Activated T-cell treated with anti-CD3 and anti-CD28 coated beads, Interleukin-2, amount 50 U/mL, for 48 hours (primary cell): ENCODE measurements at regions not wholly inside any gene's neighbourhood (a gene's known extent, or its start where the extent isn't known, plus 50 kb on each side); places are given as distances from the start of the nearest gene placed in this dataset.

Source experiments
- DNase-seq, 2 experiments: peaks; one replicate each; pipeline ENCODE4 v3.0.0-alpha.2; 2020

GRCh38 chr11:116194156-116194904, 578.5 kb downstream of the BUD13 start:
- DNase-seq: no peak

- no peak for DNase-seq
Observed at GRCh38 chr11:116193321-116194131, 579.3 kb downstream of the BUD13 start.

DNA sequence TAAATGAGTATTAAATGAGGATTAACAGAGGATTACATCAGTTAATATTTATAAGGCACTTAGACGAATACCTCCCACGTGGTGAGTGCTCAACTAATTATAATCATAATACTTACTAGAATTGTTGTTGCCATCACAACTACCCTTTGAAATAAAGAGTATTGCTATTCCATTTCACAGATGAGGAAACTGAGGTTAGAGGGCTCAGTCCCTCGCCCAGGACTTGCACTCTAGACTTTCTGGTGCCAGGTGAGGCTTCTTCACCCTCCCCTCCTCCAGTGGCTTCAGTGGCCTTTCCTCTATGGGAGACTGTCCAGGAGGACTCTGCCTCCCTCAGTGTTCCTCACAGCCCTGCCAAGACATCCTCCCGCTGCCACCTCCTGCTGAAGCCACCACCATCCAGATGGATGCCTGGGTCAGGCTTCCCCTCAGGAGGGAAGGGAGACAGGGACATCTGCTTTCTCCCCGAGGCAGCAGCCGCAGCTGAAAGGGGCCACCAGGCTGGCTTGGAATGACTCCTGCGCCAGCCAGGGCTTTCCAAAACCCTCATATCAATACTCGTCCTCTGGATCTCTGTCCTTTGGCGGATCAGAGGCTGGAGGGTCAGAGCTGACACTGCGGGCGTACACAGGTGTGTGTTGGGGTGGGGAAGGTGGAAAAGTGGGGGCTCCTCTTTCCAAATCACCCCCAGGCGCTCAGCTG, 580.1 kb downstream of the BUD13 start:
- no peak for DNase-seq

- no peak for DNase-seq
Observed at GRCh38 chr11:116190861-116191260, 581.9 kb downstream of the BUD13 start.

DNA sequence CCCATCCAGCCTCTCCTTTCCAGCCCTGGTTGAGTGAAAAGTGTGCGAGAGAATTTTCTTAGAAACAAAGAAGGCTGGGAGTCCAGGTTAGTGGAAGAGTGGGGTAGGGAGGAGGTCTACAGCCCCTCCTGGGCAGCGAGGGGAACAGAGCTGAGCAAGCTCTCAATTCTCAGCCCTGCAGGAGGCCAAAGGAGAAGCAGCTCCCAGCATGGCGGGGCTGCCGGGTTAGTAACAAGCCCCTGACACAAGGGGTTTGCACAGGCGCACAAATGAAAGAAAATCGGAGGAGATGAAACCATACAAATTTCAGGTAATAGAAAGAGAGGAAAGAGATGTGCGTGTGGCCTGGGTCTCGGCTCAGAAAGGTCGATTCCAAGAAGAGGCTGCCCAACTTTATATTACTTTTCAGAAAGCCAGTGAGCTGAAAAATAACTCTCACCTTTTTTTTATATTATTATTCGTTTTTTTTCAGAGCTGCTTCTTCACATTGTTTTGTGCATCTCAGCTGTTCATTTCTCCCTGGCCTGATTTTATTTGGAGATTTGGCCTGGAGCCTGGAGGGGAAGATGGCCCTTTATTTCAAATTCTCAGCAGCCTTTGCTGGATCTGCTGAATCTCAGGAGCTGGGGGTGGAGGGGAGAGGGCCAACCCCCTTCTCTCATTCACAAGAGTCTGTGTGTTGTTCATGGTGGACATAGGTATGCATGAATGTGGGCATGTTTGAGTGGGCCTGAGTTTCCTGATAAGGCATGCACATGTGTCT, 583.2 kb downstream of the BUD13 start:
- no peak for DNase-seq

DNA sequence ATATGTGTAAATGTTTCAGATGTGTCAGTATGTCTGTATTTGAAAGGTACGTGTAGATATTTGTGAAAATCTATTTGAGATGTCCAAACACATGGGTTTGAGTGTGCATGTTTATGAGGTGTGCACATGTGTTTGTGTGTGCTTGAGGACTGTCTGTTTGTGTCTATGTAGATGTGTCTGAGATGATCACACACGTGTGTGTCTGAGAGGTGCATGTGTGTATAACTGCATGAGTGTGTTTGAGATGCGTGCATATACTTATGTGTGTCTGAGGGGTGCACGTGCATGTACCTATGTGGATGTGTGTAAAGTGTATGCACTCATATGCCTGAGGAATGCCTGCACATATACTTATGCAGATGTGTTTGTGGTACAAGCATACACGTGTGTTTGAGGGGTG, 584.4 kb downstream of the BUD13 start:
- no peak for DNase-seq

DNA sequence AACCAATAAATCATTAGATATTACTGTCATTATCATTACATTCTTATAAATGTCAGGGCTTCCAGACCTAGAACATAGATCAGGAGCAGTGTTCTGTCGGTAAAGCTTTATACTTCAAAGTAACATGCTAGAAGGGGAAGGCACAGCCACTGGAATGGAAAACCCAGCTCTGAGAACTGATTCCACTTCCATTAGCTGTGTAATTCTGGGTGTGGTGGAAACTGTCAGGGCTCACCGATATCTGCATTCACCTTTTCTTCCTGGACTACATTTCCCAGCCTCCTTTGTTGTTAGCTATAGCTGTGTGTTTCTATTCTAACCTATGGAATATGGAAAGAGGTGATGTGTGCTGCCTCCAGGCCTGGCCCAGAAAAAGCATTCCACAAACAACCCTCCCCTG, 585.8 kb downstream of the BUD13 start:
- DNase-seq: no peak

DNA sequence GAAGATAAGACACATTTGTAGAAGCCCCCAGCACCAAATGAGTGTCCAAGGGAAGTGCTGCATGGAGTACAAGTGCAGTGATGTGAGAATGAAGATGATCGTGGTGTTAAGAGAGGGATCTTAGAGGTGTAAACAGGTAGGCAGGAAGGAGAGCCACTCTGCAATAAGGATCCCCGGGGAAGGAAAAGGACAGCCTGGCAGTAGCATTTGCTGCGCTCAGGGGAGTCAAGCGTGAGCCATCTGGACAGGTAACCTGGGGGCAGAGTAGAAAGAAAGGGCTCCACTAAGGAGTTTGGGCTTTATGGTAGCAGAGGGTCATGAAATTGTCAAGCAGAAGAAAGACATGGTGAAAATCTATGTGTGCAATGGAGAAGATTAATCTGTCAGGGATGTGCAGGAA, 587.2 kb downstream of the BUD13 start:
- no peak for DNase-seq

- DNase-seq: no peak
Observed at GRCh38 chr11:116184763-116185162, 588.0 kb downstream of the BUD13 start.

DNA sequence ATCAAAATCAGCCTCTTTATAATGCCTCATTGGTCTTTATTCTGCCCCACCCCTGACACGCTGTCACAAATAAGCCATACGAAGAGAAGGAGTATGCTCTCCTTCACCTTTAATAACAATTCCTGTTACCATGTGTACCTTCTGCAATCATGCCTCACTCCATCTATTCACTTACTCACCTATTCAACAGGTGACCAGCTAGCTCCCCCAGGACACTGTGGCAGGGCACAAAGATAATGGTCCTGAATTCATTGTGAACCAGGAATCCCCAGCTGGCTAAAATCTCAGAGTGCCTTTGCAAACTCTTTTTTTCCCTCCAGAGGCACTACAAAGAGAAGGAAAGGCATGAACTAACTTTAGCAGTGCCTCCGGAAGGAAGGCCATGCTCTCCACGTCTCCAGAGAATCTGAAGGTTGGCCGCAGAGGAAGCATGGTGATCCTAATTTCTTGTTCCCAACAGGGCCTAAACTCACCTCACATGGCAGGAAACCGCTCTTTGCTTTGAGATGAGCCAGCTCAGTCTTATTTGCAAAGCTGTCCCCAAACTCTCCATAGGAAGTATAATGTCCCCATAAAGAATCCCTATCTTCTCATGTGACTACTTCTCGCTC, 590.3 kb downstream of the BUD13 start:
- DNase-seq: no peak

DNA sequence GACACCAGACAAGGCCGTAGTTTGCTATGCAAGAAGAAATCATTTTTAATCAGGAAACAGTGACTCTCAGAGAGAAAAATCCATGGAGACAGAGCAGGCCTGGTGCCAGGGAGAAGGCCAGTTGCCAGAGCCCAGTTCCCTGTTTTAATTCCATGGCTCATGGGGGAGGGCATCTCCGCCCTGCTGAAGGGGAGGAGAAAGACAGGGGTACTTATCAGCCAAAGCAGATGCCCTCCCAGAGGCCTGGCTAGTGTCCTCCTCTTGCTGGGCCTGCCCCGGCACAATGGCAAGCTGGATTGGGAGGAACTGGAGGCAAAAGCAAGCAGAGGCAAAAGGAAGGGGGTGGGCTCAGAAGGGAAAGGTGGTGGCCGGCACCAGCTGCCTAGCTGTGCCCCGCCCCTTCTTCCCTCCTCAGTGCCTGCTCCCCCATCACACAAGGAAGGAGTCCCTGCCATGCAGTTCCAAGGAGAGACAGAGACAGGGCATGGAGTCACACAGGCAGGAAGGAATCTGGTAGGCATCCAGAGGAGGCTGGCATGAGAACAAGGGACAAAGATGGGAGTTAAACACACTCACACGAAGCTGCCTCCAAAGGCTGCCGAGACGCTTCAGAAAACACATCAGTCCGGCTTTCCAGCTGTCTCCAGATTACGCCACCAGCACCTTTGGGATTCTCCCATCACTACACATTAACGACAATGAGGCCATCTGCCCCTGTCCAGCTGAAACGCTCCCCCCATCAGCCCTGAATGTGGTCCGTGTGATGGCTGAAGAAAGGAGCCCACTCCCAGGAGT, 591.8 kb downstream of the BUD13 start:
- DNase-seq: no peak

DNA sequence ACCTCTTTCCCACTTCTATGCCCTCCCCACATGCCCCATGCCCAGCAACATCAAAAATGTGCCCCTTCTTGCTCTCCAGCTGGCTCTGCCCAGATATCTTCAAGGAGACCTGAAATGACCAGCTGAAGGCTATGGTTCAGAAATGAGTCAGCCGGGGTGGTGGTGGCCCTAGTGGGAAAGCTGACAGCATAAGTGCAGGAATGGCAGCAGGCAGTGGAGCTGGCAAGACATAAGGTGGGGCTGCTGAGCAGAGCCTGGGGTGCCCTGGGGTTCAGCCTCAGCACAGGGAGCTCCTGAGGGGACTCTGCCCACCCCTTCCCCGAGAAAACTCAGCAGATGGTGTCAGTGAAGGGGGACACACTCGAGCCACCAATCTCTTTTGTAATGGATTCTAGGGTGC, 593.4 kb downstream of the BUD13 start:
- no peak for DNase-seq

DNA sequence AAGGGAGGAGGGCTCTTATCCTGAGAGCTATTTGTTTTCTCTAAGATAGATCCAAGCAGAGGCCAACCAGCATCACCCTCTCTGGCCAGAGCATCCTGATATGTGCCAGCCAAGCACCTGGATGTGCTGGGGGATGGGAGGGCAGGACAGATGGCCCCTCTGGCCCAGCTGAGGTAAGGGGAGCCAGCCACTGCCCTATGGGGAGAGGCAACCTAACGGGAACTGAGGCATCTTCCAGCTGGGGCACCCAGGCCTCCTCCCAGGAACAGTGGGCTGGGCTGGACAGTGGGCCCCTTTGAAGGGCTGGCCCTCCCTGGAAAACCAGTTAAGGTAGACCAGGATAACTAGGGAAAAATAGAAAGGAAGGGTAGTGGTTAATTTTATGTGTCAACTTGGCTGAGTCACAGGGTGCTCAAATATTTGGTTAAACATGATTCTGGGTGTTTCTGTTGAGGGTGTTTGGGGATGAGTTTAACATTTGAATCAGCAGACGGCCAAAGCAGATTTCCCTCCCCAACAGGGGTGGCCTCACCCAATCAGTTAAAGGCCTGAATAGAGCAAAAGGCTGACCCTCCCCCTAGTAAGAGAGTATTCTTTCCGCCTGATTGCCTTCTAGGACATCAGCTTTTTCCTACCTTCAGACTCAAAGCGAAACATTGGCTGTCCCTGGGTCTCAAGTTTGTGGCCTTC, 595.1 kb downstream of the BUD13 start:
- DNase-seq: no peak

DNA sequence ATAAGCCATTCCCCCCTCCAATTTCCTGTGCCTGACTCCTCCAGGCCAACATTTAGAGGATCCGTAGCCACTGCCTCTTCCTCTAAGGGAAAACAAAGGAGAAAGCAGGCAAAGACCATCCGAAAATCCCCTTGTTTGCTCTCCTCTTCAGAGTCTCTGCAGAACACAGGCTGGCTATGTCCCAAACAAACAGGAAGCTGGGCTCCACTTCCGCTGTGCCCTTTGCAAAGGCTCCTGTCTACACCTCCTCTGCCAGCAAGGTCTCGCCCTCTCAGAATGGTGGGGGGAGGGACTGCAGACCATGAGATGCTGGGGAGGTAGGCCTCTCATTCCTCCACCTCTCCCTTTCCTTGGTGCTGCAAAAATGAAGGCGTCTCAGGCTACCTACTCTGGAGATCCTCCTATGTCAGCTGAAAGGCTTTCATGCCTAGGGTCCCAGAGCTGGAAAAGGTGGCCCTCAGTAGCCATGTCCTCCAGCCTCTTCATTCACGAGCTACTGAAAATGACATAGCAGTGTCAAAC, 596.2 kb downstream of the BUD13 start:
- DNase-seq: no peak

DNA sequence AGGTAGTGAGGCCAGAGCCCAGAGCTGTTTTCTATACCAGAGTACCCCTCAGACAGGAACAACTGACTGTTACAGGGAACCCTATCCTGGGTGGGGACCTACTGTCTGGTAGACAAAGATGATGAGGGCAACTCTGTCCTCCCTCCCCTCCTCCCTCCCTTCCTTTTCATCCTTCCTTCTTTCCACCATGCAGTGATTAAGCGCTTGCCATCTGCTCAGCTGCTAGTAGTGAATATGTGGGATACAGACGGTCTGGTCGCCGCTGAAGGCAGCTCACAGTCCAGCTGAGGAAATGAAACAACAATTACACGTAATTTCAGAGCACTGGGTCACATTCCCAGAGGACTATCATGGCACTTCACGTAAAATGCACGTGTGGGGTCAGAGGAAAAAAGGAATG, 597.1 kb downstream of the BUD13 start:
- DNase-seq: no peak

GRCh38 chr11:116173941-116174911, 598.6 kb downstream of the BUD13 start:
- DNase-seq: no peak

GRCh38 chr11:116173506-116173905, 599.3 kb downstream of the BUD13 start:
- DNase-seq: no peak

GRCh38 chr11:116172851-116173250, 599.9 kb downstream of the BUD13 start:
- no peak for DNase-seq

DNA sequence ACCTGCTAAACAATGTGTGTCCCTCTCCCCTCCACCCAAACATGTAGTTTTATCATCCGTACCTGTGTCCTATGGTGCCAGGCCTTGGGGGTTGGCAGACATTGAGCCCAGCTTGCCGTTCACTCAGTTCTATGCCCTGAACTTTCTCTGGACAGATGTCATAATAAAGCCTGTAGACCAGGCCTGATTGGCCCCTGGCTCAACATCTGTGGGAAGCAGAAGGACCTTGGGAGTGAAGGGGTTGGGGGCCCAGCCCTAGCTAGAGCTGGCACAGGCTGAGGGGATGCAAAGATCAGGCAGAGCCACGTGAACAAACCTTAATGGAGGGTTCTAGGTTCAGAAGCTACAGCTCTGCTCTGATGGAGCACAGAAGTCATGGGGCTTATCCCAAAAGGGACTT, 600.6 kb downstream of the BUD13 start:
- DNase-seq: no peak
